Gastroesophageal sphincter (tissue), 4 donors: ENCODE measurements at regions not wholly inside any gene's neighbourhood (a gene's known extent, or its start where the extent isn't known, plus 50 kb on each side); places are given as distances from the start of the nearest gene placed in this dataset.
"Not testable (repeated sequence)": the region's sequence is repeated elsewhere in the genome, so short reads cannot be mapped to it uniquely, and the experiment has no call there.

Experiments
- ATAC-seq: fragments of 150-250 bp; one replicate; pipeline ENCODE4 v1.9.1; 2016; ENCODE audit warnings: mild to moderate bottlenecking, moderate library complexity
- H3K27ac ChIP-seq, 4 donors: fragments of 200-600 bp; sonication (generic) in 3 of 4; 1 replicate in 3 of 4; 2 replicates in 1 of 4; pipeline ENCODE4 v1.5.1; 2016 to 2019
- H3K27me3 ChIP-seq: fragments of 200-600 bp; sonication (generic); one replicate; pipeline ENCODE4 v1.5.1; 2019
- H3K36me3 ChIP-seq, 2 donors: fragments of 200-600 bp; sonication (generic); one replicate each; pipeline ENCODE4 v1.5.1; 2019; ENCODE audit warnings: control low read depth in 1 of 2
- H3K4me1 ChIP-seq, 3 donors: fragments of 200-600 bp; sonication (generic); 1 replicate in 2 of 3; 2 replicates in 1 of 3; pipeline ENCODE4 v1.5.1; 2016 to 2019; ENCODE audit warnings: control low read depth in 2 of 3
- H3K4me3 ChIP-seq, 2 donors: fragments of 200-600 bp; sonication (generic); one replicate each; pipeline ENCODE4 v1.5.1; 2019; ENCODE audit warnings: mild to moderate bottlenecking in 1 of 2, moderate library complexity in 1 of 2
- H3K9me3 ChIP-seq, 3 donors: fragments of 200-600 bp; sonication (generic); one replicate each; pipeline ENCODE4 v1.5.1; 2017 to 2019; ENCODE audit warnings: control low read depth in 2 of 3
- EP300 ChIP-seq: sonication (generic); formaldehyde crosslinking; IDR thresholded peaks from one replicate; pipeline ENCODE4 v1.6.1; 2017; ENCODE audit warnings: antibody characterized with exemption, mild to moderate bottlenecking
- POLR2A ChIP-seq, 2 donors: fragments of 450-650 bp; IDR thresholded peaks; one replicate each; pipeline ENCODE4 v1.6.1; 2017; ENCODE audit warnings: antibody characterized with exemption in 2 of 2, mild to moderate bottlenecking in 2 of 2, moderate library complexity in 1 of 2
- POLR2AphosphoS5 ChIP-seq: sonication (generic); formaldehyde crosslinking; IDR thresholded peaks from one replicate; pipeline ENCODE4 v1.6.1; 2017; ENCODE audit warnings: antibody characterized with exemption
- WGBS, 2 donors: methylation state at CpG; one replicate each; pipeline ENCODE4 v1.1.5; 2018; ENCODE audit warnings: low coverage in 1 of 2; 5-methylcytosine and 5-hydroxymethylcytosine counted together
- TF ChIP-seq, protein P1 (sequence below), 4 experiments: fragments of 200-600 bp in 2 of 4; fragments of 450-650 bp in 2 of 4; sonication (generic) in 1 of 4; IDR thresholded peaks; one replicate each; pipeline ENCODE4 v1.5.1; 2017 to 2019; ENCODE audit warnings: antibody characterized with exemption in 4 of 4, mild to moderate bottlenecking in 2 of 4, moderate library complexity in 2 of 4

DNA sequence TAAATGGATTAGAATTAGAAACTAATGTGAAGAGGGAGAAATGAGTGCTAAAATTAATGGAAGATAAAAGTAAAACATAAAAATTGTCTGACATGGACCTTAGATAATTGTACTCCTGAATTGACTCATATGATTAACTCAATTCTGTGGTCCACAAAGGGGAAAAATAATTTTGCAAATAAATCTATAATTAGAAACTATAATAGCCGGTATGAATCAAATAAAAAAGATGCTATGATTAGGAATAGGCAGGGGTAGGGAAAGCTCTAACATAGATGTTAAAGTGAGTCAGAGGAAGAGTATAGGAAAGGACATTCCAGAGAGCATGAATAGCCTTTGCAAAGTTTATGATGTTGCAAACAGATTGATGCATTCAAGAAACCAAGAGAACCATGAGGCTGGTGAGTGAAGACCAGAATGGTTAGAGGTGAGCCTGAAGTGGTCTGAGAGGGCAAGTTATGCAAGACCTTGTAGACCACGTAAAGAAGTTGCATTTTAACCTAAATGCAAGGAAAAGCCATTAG is 262.1 kb upstream of the CA10 start:
- Histone ChIP-seq H3K36me3 (no peaks in the 10 kb centered on the region), H3K27me3 (no peaks in the 10 kb centered on the region), H3K4me3 (no peak overlapping the region), H3K9me3 (peaks cover 0 to 10% (median 0%) of the 10 kb centered on the region in 3 donors), H3K27ac (no peak overlapping the region), H3K4me1 (peaks cover 0 to 15% (median 0%) of the 10 kb centered on the region in 3 donors)
- WGBS, 2 donors = 65 to 77% methylated on average over 2 of the region's 2 CpGs
- no peak for ATAC-seq
- no peak for TF ChIP-seq POLR2A (IDR thresholded peaks at IDR 0.05)
- no peak for TF ChIP-seq EP300
- TF ChIP-seq POLR2AphosphoS5 = no peak
- TF ChIP-seq, protein P1, sequence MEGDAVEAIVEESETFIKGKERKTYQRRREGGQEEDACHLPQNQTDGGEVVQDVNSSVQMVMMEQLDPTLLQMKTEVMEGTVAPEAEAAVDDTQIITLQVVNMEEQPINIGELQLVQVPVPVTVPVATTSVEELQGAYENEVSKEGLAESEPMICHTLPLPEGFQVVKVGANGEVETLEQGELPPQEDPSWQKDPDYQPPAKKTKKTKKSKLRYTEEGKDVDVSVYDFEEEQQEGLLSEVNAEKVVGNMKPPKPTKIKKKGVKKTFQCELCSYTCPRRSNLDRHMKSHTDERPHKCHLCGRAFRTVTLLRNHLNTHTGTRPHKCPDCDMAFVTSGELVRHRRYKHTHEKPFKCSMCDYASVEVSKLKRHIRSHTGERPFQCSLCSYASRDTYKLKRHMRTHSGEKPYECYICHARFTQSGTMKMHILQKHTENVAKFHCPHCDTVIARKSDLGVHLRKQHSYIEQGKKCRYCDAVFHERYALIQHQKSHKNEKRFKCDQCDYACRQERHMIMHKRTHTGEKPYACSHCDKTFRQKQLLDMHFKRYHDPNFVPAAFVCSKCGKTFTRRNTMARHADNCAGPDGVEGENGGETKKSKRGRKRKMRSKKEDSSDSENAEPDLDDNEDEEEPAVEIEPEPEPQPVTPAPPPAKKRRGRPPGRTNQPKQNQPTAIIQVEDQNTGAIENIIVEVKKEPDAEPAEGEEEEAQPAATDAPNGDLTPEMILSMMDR (IDR thresholded peaks at IDR 0.05) = no peak

DNA sequence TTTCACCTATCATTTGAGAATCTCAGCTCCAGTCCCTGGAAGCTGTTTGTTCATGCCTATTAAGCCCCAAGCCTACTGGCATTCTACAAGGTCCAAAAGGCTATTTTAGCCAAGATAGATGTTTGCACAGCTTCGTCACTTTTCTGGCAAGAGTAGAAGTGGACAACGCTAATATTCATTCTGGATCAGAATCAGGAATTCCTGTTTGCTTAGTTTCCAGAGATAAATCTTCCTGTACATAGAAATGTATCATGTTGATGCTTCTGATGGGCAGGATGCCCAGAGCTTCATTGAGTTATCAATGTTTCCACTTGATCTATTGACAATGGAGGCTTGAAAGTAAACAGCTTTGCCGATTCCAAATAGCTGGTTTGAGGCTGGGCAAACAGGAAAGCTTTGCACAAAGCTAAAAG is 260.7 kb upstream of the CA10 start:
- H3K9me3 ChIP-seq = no peaks in the 10 kb centered on the region
- peak overlapping the region in 1 of 4 donors; percentile 39 for H3K27ac ChIP-seq
- ATAC-seq = no peak
- no peak overlapping the region for H3K4me3 ChIP-seq
- no peaks in the 10 kb centered on the region for H3K27me3 ChIP-seq
- TF ChIP-seq EP300 (no peak), POLR2A (IDR thresholded peaks at IDR 0.05) (no peak), POLR2AphosphoS5 (no peak)
- TF ChIP-seq, protein P1 (IDR thresholded peaks at IDR 0.05) = no peak
- H3K4me1 ChIP-seq = peaks cover 0 to 15% (median 0%) of the 10 kb centered on the region in 3 donors
- 16 to 20% methylated on average over 1 to 3 of the region's 3 CpGs for WGBS, 2 donors
- no peaks in the 10 kb centered on the region for H3K36me3 ChIP-seq

DNA sequence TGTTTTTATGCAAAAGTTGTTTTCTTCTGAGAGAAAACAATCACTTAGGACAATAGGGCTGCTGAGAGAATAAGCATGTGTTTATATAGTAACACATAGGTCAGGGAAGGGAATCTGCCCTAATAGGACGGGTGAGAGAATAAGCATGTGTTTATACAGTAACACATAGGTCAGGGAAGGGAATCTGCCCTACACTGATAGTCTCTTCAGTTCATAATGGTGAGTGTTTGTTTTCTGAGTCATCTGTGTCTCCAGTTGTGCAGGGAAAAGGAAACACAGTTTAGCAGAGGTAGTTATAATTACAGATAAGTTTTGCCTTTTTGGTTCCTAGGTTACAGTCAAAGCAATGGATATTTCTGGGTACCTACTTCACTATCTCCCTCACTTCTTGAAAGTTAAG is 252.3 kb upstream of the CA10 start:
- H3K36me3 ChIP-seq = no peaks in the 10 kb centered on the region
- H3K27me3 ChIP-seq = no peaks in the 10 kb centered on the region
- WGBS, 2 donors = 0 to 13% methylated on average over 1 of the region's 1 CpG
- no peak overlapping the region for H3K4me3 ChIP-seq
- no peak overlapping the region for H3K27ac ChIP-seq
- no peaks in the 10 kb centered on the region for H3K4me1 ChIP-seq
- H3K9me3 ChIP-seq = no peaks in the 10 kb centered on the region
- no peak for TF ChIP-seq POLR2A (IDR thresholded peaks at IDR 0.05)
- TF ChIP-seq POLR2AphosphoS5 = no peak
- TF ChIP-seq EP300 = no peak
- TF ChIP-seq, protein P1 (IDR thresholded peaks at IDR 0.05) = no peak
- ATAC-seq = no peak

DNA sequence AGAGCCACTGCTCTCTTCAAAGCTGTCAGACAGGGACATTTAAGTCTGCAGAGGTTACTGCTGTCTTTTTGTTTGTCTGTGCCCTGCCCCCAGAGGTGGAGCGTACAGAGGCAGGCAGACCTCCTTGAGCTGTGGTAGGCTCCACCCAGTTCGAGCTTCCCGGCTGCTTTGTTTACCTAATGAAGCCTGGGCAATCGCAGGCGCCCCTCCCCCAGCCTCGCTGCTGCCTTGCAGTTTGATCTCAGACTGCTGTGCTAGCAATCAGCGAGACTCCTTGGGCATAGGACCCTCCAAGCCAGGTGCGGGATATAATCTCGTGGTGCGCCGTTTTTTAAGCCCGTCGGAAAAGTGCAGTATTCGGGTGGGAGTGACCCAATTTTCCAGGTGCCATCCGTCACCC is 250.7 kb upstream of the CA10 start:
- H3K27ac ChIP-seq, H3K9me3 ChIP-seq, H3K27me3 ChIP-seq, ATAC-seq, H3K4me1 ChIP-seq, H3K36me3 ChIP-seq, H3K4me3 ChIP-seq: not testable (repeated sequence)
- no CpG with 5 or more reads among the region's 15 CpGs for WGBS, 2 donors

DNA sequence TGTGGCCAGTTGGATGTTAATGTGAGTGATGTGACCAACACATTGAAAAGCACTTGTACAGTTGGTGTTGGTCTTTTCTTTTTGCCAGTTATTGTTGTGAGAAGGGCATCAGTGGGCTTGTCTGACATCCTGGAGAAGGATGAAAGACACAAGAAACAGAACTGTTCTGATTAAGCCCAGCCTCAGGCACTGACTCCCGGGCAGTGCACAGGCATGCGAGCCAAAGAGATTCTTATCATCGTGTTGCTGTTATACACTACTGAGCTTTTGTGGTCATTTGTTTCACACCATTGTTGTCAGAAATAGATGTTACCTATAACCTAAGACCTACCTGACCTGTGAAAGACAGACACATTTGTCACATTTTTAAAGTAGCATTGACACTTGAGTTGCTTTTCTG is 236.8 kb upstream of the CA10 start:
- H3K27ac ChIP-seq = no peak overlapping the region
- peaks cover 0 to 6% (median 0%) of the 10 kb centered on the region in 3 donors for H3K9me3 ChIP-seq
- no peak overlapping the region for H3K4me3 ChIP-seq
- 50 to 74% methylated on average over 3 of the region's 3 CpGs for WGBS, 2 donors
- TF ChIP-seq POLR2A (IDR thresholded peaks at IDR 0.05) = no peak
- no peak for TF ChIP-seq POLR2AphosphoS5
- TF ChIP-seq, protein P1 (IDR thresholded peaks at IDR 0.05) = no peak
- no peak for TF ChIP-seq EP300
- no peaks in the 10 kb centered on the region for H3K36me3 ChIP-seq
- no peak for ATAC-seq
- no peaks in the 10 kb centered on the region for H3K4me1 ChIP-seq
- no peaks in the 10 kb centered on the region for H3K27me3 ChIP-seq
